ENCODE measurements at regions not wholly inside any gene's neighbourhood (a gene's known extent, or its start where the extent isn't known, plus 50 kb on each side); places are given as distances from the start of the nearest gene placed in this dataset.
A peak's percentile ranks its signal among the peaks of the same experiment; 100 is the strongest.

DNA sequence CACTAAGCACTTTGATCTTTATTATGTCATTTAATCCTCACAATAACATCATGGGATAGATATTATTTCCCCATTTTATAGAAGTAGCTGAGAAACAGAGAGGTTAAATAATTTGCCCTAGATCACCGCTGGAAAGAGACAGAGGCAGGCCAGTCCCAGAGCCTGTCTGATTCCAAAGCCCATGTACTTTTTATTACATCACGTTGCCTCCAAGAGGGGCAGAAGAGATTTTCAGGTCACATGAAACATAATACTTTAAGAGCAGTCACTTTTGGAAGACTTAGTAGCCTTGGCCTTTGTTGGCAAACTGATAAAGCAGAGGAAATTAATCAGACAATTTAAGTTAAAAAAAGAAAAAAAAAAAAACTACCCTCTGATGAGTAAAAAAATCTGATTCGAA, 200.2 kb upstream of the ARHGAP20 start:
- FAIRE-seq = no peak

DNA sequence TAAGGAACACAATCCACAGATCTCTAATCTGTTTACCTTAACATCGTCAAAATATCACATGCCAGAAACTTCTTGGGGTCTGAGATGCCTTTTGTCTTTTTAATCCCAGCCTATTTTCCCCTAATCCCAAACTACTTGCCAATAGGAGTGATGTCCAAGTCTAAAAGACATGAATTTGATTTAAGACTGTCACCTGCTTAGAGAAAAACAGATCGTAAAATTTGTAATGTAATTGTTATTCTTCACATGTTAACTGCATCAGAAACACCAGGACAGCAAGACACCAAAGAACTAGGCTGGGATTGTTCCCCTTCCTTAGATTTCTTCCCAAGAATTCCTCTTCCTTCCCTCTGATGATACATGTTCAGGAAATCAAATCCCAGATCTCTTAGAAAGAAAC, 198.1 kb upstream of the ARHGAP20 start:
- no peak for FAIRE-seq

DNA sequence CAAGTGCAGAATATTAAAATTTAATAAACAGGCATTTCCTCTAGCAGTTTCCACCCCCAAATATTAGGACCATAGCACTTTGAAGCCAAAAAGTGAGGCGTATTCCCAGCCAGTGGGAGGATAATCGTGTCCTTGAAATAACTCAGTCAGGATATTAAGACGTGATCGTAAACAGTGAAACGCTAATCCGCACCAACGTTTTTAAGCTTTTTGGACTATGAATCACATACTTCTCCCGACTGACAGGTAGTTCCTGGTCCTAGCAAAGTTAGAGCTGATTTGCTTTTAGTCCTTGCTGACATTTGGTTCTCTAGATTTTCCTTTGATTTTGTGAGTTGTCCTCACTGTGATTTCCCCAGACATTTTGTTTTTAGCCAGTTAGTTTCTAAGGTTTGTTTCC, 197.1 kb upstream of the ARHGAP20 start:
- FAIRE-seq = no peak

DNA sequence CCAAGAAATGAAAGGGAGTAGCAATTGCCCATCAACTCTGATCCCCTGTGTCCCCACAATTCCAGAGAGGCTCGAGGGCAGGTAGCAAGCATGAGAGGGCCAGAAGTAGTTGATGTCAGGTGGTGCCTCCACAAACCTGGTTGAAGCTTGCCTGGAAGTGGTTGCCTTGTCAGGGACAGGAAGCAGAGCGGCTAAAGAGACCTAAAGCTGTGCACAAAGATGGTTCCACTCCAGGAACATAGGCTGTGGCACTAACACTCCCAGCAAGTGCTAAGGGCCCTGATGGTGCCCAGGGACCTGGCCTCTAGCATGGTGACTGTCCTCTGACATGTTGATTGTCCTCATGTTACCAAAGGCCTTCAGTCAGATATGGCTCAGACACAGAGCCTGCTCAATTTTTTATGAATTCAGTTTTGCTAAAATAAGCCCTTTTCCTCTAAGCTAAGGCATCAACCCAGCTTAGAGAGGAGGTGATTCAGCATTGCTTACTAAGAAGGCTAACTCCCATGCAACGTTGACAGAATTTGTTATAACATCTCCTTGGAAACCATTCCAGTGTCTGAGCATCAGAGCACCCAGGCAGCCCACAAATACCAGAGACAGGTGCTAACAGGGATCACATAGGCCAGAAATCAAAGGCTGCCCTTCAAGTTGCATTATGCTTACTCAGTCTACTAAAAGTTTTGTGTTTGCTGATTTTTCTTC, 196.3 kb upstream of the ARHGAP20 start:
- no peak for FAIRE-seq

DNA sequence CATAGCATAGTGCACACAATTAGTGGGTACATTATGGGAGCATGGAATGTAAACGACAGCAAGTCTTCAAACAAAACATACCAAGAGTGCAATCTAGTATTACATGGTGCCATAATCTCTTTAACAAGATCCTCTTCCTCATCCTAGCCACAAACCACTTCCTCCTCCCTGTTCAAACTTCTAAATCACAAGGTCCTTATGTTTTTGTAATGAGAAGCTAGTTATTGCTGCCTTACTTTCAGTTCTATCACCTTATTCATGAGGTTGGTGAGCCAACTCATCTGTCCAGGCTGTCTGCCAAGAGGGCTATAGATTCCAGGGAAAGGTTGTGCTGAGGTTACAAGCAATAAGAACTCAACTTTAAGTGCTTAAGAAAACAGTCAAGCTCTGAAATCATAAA, 195.4 kb upstream of the ARHGAP20 start:
- FAIRE-seq = peak; percentile 10

DNA sequence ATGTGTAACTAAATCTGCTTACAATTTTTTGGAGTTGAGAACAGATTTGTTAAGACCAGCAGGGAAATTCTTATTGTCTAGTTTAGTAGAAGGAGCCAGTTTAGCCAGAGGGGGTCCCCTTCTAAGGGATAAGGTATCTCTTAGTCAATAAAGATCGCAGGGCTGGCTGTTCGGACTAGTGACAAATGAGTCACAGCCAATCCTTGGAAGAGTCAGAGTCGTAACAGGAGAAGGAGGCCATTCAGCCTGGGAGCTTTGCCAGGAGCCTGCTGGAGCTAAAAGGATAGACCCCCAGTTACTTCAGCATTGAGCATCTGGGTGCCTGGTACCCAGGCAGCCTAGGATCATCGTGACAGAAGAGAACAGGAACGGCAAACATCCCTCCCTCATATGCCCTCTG, 191.6 kb upstream of the ARHGAP20 start:
- no peak for FAIRE-seq

DNA sequence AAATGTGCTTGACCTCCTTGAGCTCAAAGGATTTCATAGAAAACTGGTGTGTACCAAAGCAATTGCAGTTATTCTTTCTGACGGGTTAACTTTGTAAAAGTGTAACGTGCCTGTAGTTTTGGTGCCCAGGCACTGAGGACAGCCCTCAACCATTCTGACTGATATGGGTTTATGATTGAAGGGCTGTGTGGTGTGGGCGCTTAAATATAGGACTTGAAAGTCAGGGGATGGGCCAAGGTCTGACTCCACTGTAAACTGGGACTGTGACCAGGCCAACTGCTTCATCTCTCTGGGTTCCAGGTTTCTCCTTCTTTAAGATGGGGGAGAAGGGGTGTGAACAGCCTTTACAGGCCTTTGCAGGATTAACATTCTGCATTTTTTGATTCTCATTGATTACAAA, 191.1 kb upstream of the ARHGAP20 start:
- no peak for FAIRE-seq

DNA sequence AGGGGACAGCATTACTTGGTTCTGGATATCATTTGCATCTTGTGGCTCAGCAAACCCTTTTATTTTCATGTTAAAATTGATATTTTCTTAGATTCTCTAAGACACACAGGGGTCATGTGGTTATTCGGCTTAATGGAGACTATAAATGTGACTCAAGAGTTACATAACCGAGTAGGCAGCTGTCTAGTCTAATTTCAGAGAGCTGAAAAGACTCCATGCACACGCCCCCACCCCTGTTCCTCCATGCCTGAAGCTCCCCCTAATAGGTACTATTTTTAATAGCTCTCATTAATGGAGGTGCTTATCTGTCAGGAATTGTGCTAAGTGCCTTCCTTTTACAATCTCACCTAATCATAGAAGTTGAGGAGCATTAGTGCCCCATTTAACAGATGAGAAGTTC, 189.2 kb upstream of the ARHGAP20 start:
- FAIRE-seq = no peak

DNA sequence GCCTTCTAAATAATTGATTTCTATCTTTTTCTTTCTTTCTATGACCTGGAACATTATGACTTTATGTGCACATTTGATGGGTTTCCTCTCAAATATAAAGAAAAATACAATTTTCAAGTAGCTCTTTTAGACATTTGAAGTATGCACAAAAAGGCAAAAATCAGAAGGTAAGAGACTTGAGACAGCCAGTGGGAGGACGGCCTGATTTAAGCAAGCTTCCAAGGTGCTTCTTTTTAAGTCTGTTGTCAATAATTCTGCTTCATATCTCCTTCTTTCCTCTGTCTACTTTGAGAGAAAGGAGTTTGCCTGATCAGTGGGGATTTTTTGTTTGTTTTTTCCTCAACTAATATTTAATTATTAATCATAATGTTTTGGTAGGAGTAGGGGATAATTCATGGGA, 188.2 kb upstream of the ARHGAP20 start:
- no peak for FAIRE-seq

DNA sequence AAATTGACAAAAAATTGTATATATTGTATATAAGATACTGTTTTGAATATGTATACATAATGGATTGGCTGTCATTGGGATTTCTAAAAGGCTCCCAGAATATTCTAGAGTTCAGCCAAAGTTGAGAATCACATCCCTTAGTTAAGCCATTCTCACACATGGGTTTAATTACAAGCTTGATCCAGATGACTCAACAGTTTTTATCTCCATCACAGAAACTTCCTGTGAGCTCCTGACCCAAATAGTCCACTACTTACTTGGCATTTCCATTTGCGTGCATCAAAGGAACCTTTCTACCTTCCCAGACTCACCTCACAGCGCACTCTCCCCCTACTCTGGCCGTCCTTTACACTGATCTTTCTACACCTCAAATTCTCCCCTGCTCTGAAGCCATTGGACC, 184.8 kb upstream of the ARHGAP20 start:
- FAIRE-seq = no peak

DNA sequence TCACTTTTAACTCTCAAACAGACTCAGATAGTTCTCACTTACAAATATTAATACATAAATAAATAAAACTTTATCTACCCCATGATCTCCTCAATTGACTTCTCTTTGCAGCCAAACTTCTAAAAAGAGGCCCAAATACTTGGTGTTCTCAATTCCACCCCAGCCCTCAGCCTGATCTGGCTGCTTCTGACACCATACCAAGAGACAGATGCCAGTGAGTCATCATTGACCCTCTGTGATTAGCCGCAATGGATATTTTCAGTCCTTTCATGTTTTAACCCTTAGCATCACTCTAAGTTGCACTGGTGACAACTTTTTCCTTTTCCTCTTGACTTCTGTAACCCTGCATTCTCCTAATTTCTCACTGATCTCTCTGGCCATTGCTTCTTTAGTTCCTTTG, 184.1 kb upstream of the ARHGAP20 start:
- FAIRE-seq = no peak

DNA sequence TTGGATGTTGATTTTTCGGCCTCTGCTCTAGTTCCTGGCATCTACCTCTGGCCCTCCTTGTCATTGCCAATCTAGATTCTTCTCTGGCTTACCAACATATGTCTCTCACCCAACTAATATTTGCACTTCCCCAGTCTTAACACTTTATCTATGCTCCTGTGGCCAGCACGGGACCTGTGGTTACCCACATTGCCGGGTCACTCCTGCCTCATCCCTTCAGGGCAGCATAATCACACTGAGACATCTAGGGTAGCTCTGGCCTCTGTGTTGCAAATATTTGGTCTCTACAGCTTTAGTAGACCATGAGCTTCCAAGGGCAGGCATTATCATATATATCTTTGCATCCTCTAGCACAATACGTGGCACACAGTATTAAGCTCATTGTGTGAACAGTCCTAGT, 182.0 kb upstream of the ARHGAP20 start:
- FAIRE-seq = no peak

DNA sequence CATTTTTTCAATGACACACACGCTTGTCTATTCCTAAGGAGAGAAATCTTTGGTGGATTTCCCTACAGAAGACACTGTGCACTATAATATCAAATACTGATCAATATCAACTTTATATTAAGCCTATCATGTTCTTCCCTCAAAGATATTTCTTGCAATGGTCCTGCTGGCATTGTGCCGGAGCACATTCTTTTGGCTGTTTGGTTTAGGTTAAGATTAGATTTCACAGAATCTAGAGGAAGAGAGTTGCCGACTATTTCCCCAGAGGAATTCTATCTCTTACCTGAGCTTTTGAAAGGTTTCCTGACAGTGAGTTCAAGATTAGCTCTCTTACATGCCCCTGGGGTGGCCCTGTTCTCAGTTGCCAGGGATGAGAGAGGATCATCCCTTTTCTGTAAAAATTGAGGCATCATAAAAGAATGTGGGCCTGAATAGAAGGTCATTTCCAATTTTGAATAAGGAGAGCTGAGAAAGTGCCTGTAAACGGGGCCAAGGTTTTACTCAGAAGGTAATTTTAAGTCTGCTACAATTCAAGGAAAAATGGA, 180.6 kb upstream of the ARHGAP20 start:
- no peak for FAIRE-seq

DNA sequence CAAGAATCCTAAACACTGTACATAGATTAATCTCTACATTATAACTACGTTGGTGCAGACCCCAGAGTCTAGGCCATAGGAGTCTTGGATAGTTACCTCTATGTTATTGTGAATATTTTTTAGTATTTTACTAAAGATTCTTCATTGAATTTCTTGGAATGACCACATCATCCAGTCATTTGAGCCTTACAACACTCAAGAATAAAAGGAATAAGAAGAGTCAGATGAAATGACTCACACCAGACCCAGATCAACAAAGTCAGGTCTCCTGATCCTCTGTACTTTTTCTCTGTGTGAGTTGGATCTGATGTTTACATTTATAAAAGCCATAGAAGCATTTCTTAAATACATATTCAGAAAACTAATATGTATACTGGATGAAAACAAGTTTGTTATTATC, 179.2 kb upstream of the ARHGAP20 start:
- no peak for FAIRE-seq

DNA sequence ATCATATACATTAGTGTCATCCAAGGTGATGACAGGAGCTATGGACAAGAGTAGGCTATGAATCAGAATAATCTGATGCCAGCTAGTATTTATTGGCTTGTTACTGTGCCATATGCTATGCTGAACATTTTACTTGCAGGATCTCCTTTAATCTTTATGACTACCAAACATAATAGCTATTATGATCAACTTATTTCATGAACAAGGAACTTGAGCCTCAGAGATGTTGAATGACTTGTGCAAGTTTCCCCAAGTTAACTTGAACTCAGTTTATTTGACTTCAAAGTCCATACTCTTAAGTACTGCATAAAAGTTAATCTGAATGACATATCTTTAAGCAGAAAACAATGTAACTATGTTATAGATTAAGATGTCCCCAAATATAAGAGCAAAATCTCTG, 178.8 kb upstream of the ARHGAP20 start:
- no peak for FAIRE-seq

DNA sequence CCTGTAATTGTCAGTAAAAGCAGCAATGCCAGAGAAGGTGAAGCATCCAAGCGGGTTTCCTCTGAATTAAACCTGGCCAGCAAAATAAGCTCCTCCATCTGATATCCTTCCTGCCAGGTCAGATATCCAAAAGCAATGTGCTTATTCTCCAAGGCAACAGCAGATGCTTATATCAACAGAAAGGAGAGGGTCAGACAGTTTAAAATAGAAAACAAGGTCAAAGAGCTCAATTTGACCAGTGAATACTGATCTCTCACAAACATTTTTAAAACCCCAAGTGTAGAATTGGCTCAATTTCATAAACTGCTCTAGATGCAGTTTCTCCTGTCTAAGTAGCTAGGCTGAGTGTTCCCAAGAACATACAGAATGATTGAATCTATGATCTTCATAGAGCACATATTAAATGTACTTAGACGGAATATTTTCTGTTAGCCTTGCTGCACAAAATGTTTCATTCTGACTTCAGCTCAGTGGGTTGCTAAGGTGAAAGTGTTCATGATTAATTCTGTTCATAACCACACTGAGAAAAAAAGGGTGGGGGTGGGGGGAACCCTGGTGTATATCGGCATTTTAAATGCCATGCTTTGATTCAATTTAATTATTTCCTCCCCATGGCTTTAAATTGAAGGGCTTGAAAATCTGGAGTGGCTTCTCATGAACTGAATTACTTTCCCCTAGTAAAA, 174.2 kb upstream of the ARHGAP20 start:
- no peak for FAIRE-seq

DNA sequence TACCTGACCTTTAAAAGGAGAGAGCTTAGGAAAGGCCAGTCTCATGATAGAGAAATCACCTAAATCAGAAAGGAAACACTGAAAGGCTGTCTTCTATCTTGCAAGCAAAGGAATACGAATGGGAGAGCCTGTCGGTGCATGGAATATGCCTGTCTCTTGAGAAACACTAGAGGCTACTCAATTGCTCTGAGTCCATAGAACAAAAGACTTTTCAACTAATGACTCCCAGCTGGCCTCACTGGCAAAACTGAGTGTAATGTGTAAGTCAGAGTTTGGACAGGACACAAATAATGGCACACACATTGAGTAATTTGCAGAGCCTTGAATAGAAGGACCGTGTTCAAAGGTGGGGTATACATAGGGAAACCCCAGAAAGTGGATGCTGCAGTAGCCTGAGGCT, 171.0 kb upstream of the ARHGAP20 start:
- FAIRE-seq = no peak

DNA sequence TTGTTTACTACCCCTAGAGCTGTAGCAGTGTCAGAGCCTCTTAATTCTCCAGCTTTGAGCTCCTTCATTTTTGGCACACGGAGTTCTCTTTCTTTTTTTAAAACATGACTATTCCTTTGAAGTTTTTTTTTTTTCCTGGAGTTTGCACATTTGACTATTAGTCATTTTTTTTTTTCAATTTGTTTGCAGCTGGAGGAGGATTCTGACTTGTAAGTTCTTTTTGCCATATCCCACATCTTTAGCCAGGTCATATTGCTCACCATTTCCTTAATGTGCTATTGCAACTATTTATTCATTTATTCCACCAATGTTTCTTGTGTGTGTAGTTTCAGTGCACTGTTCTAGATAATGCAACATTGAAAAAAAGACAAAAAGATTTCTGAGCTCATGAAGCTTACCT, 166.3 kb upstream of the ARHGAP20 start:
- FAIRE-seq = no peak

DNA sequence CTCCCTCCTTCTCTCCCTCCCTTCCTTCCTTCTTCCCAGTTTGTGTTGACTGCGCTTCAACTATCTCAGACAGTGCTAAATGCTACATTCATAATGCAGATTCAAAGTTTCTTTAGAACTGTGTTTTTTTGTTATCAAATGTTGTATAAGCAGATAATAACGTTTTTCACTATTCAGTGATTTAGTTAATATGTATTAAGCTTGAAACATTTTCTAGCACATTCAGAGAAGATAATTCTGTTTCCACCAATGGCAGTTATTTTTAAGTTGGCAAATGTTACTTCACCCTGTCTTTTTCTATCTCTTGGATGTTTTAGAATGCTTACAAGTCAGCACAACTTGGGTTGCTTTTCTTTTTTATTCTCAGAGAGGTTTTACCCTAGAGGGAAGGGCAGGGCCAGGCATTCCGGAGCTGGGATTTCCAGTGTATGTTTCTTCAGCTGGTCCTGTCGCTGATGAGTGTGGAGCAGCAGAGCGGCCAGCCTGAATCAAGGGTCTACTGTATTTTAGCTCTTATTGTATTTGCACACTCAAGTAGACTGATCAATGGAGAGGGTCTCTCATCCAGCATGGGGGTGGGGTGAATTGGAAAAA, 162.3 kb upstream of the ARHGAP20 start:
- FAIRE-seq = no peak

DNA sequence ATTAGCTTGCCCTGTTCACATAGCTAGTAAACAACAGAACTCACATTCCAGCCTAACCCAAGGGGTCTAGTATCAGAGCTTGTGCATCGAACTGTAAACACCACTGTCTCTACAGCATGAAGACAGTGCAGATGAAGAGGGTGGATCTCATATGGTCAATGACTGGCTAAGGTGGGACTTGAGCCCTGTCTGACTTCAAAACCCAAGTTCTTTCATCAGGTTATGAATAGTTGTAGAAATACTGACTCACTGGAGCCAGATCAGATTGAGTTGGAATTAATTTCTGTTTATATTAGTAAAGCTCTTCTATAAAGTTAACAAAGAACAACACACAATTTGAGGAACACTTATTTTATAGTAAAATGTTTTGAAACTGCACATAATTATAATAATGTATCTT, 161.7 kb upstream of the ARHGAP20 start:
- no peak for FAIRE-seq

DNA sequence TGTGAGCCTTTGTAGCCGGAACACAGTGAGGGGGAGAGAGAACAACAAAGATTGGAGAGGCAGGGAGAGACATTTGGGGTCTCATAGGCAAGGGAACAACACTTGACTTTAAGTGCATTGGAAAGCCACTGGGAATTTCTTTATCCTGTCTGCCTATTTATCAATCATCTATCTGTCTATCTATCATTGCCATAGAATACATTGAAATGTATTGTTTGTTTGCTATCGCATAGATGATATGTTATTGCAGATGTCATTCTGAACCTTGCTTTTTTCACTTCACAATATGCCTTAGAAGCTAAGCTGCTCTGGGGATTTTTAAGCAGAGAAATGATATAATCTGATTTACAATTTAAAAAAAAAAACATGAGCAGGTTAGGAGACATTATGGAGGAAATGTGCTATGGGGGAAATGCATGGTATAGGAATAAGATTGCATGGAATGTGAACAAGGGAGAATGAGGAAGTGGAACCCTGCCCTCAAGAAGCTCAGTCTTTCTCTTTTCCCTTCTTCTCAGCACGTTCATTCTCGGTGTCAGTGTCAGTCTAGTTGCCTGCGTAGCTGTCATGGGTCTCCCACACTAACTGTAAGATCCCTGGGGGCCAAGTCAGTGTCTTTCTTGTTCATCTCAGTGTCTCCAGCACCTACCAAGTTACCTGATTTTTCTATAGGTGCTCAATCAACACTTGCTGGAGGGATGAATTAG, 158.7 kb upstream of the ARHGAP20 start:
- FAIRE-seq = no peak

DNA sequence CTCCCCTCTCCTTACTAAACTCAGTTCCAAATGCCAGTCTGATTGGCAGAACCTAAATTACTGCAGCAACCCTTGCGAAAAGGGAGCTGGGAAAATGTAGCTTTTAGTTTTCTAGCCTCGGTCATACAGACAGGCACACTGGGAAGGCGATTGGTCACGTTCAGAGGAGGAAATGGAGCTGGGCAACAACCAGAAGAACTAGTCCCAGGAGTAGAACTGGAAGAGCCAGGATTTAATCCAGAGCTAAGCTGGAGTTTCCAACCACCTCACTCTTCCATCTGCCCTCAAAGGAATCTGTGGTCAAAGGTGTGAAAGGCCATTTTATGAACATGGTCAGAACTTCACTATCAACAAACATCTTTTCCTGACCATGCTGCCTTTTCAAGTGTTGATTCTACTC, 155.7 kb upstream of the ARHGAP20 start:
- no peak for FAIRE-seq

DNA sequence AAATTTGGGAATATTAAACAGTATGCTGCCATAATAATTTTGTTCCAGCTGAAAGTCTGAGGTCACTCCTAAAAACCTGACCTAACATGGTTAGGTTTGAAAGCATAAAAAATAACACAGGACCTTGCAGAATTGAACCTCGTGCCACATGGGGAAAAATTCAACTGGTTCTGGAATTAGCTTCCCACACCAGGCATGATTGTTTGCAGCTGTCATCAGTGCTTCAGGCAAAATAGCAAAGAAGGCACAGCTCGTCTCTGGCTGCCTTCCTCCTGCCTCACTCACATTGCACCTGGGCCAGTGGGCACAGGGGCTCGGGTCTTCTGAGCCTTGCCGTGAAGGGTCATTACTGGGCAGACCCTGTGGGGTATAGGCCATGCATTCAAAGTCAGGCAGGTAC, 153.8 kb upstream of the ARHGAP20 start:
- FAIRE-seq = no peak

DNA sequence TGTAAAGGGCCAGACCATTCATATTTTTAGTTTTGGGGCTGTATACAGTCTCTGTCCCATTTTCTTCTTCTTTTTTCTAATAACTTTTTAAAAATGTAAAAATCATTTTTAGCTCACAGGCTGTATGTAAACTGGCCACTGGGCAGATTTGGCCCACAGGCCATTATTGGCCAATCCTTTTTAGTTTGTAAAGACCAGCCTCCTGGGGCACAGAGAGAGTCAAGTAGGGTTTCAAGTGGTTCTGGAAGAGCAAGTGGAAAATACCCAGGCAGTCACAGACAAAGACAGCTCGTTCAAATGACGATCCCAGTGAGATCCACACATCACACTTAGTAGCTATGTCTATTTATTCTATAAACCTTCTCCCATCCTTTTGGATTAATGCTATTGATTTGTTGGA, 150.2 kb upstream of the ARHGAP20 start:
- FAIRE-seq = no peak

Measured in colon (tissue), 2 donors.